OCI-LY7 (cell line): ENCODE measurements at regions not wholly inside any gene's neighbourhood (a gene's known extent, or its start where the extent isn't known, plus 50 kb on each side); places are given as distances from the start of the nearest gene placed in this dataset.

Experiments used
- EZH2phosphoT487 ChIP-seq: fragments of 200-600 bp; sonication (generic); IDR thresholded peaks from 2 replicates; pipeline ENCODE4 v1.6.1; 2018; ENCODE audit warnings: low read depth, borderline replicate concordance, mild to moderate bottlenecking, mixed run types, antibody characterized with exemption, low read length, moderate library complexity, mixed read lengths
- TF ChIP-seq, protein P1 (sequence below): fragments of 200-600 bp; sonication (generic); conservative IDR thresholded peaks from 2 replicates; pipeline ENCODE4 v1.5.1; 2014; ENCODE audit warnings: mild to moderate bottlenecking, antibody characterized with exemption, low read length, moderate library complexity, mixed read lengths

DNA sequence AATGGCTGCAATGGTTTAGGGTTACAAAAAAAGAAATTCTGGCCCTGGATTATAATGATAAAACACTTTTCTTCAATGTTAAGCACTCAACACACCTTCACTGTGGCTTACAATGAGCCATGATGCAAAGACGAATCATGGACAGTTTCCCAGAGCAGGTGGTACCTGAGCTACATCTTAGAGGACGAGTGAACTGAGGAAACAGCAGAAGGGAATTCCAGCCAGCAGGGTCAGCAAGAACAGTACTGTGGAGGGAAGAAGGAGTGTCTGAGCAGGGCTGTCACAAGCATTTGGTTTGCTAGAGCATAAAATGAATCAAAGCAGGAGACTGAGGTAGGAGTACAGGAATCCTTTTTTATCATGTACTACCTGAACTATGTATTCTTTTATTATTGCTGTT, 332.8 kb upstream of the C11orf87 start:
- TF ChIP-seq, protein P1, sequence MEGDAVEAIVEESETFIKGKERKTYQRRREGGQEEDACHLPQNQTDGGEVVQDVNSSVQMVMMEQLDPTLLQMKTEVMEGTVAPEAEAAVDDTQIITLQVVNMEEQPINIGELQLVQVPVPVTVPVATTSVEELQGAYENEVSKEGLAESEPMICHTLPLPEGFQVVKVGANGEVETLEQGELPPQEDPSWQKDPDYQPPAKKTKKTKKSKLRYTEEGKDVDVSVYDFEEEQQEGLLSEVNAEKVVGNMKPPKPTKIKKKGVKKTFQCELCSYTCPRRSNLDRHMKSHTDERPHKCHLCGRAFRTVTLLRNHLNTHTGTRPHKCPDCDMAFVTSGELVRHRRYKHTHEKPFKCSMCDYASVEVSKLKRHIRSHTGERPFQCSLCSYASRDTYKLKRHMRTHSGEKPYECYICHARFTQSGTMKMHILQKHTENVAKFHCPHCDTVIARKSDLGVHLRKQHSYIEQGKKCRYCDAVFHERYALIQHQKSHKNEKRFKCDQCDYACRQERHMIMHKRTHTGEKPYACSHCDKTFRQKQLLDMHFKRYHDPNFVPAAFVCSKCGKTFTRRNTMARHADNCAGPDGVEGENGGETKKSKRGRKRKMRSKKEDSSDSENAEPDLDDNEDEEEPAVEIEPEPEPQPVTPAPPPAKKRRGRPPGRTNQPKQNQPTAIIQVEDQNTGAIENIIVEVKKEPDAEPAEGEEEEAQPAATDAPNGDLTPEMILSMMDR: no peak
- TF ChIP-seq EZH2phosphoT487: no peak
